Mucosa of descending colon (tissue), 3 donors: ENCODE measurements at regions not wholly inside any gene's neighbourhood (a gene's known extent, or its start where the extent isn't known, plus 50 kb on each side); places are given as distances from the start of the nearest gene placed in this dataset.

Experiments used
- ATAC-seq: fragments of 200-7000 bp; cut with Tn5 transposase; one replicate; pipeline ENCODE4 v1.9.1; 2020; ENCODE audit warnings: mild to moderate bottlenecking, moderate library complexity
- DNase-seq, 3 donors: peaks; one replicate each; pipeline ENCODE4 v3.0.0-alpha.2; 2020
- H3K36me3 ChIP-seq: fragments of 200-600 bp; one replicate; pipeline ENCODE4 v1.8.0; 2021; ENCODE audit warnings: low read depth, mild to moderate bottlenecking
- H3K4me1 ChIP-seq: fragments of 200-600 bp; one replicate; pipeline ENCODE4 v1.8.0; 2021; ENCODE audit warnings: low read depth, mild to moderate bottlenecking
- H3K4me3 ChIP-seq: fragments of 200-600 bp; one replicate; pipeline ENCODE4 v1.8.0; 2021; ENCODE audit warnings: mild to moderate bottlenecking
- H3K9me3 ChIP-seq: fragments of 200-600 bp; one replicate; pipeline ENCODE4 v1.8.0; 2021; ENCODE audit warnings: mild to moderate bottlenecking
- intact Hi-C, 2 donors: fragments of 100-400 bp; cut with DNase I in 1 of 2; cut with micrococcal nuclease in 1 of 2; formaldehyde crosslinking; loops; one replicate each; pipeline versions ENCODE4 v1.11.0 to v1.11.1; 2022; cut with DNase I, micrococcal nuclease
- TF ChIP-seq, protein P1 (sequence below): fragments of 200-600 bp; IDR thresholded peaks from one replicate; pipeline ENCODE4 v1.8.0; 2022; ENCODE audit warnings: antibody characterized with exemption, mild to moderate bottlenecking
- donor health status: DM: no; HTN: no; CAD: no; lungs with moderate emphysema.
- donor health status: DM: no; HTN: no; CAD: no.
- donor health status: DM: no; HTN: yes; CAD: no.

- DNase-seq = no peak
- Histone ChIP-seq H3K4me1 (no peaks in the 10 kb centered on the region), H3K9me3 (no peaks in the 10 kb centered on the region), H3K4me3 (no peak overlapping the region), H3K36me3 (no peaks in the 10 kb centered on the region)
- intact Hi-C loops = no loop called here
- no peak for ATAC-seq
- TF ChIP-seq, protein P1, sequence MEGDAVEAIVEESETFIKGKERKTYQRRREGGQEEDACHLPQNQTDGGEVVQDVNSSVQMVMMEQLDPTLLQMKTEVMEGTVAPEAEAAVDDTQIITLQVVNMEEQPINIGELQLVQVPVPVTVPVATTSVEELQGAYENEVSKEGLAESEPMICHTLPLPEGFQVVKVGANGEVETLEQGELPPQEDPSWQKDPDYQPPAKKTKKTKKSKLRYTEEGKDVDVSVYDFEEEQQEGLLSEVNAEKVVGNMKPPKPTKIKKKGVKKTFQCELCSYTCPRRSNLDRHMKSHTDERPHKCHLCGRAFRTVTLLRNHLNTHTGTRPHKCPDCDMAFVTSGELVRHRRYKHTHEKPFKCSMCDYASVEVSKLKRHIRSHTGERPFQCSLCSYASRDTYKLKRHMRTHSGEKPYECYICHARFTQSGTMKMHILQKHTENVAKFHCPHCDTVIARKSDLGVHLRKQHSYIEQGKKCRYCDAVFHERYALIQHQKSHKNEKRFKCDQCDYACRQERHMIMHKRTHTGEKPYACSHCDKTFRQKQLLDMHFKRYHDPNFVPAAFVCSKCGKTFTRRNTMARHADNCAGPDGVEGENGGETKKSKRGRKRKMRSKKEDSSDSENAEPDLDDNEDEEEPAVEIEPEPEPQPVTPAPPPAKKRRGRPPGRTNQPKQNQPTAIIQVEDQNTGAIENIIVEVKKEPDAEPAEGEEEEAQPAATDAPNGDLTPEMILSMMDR = no peak
Observed at GRCh38 chr12:42679466-42679865, 89.9 kb upstream of the PRICKLE1 start.

GRCh38 chr12:42677461-42677860 lies 87.9 kb upstream of the PRICKLE1 start:
- no peaks in the 10 kb centered on the region for H3K9me3 ChIP-seq
- ATAC-seq = no peak

GRCh38 chr12:42673535-42673934 lies 84.0 kb upstream of the PRICKLE1 start:
- intact Hi-C loops = no loop called here
- Histone ChIP-seq H3K4me1 (no peaks in the 10 kb centered on the region), H3K36me3 (no peaks in the 10 kb centered on the region), H3K4me3 (no peak overlapping the region), H3K9me3 (no peaks in the 10 kb centered on the region)
- DNase-seq (no peak), ATAC-seq (no peak)
- TF ChIP-seq, protein P1 = no peak

More at GRCh38 chr12:42677461-42677860, 87.9 kb upstream of the PRICKLE1 start:
- H3K36me3 ChIP-seq = no peaks in the 10 kb centered on the region
- no peak overlapping the region for H3K4me3 ChIP-seq
- TF ChIP-seq, protein P1 = no peak
- no peaks in the 10 kb centered on the region for H3K4me1 ChIP-seq
- no peak for DNase-seq
- intact Hi-C loops = no loop called here

DNA sequence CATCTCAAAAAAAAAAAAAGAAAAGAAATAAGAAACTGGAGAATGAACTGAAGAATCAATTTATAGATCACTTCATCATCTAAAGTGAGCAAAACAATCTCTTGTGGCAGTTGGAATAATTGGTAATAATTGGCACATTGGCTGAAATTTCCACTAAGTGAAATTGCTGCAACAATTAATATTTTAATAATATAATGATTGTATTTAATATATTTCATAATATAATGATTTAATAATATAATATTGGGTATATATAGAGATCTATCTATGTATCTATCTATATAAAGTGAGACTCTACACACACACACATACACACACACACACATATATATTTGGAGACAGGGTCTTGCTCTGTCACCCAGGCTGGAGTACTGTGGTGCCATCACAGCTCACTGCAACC lies 81.2 kb upstream of the PRICKLE1 start:
- ATAC-seq (no peak), DNase-seq (no peak)
- TF ChIP-seq, protein P1 = no peak
- Histone ChIP-seq H3K4me3 (no peak overlapping the region), H3K9me3 (no peaks in the 10 kb centered on the region), H3K4me1 (no peaks in the 10 kb centered on the region), H3K36me3 (no peaks in the 10 kb centered on the region)
- intact Hi-C loops = no loop called here

- no peak overlapping the region for H3K4me3 ChIP-seq
- no peak for ATAC-seq
- H3K9me3 ChIP-seq = no peaks in the 10 kb centered on the region
- DNase-seq = no peak
- no peaks in the 10 kb centered on the region for H3K36me3 ChIP-seq
- intact Hi-C loops = no loop called here
- no peaks in the 10 kb centered on the region for H3K4me1 ChIP-seq
- TF ChIP-seq, protein P1 = no peak
Observed at GRCh38 chr12:42669553-42669952, 80.0 kb upstream of the PRICKLE1 start.

DNA sequence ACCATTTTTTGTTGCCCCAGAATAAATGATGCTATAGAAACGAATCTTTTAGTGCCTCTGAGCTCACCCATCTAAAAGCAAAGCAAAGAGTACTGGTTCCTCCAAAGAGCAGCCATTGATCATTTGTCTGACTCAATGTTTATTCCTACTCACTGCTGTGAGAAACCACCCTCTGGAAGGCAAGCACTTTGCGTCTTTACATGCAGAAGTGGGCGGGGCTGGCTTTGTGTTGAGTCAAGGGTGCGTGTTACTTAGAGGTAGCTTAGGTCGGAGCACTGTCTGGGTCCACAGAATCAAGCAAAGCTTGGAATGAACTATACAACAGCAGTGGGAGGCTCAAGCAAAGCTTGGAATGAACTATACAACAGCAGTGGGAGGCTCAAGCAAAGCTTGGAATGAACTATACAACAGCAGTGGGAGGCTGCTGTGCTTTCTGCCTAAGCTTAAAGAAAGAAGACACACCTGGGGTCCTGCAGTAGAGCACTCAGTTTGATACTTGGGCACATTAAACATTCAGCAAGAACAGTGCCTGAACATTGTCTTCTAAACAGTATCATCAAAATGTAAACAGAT lies 77.2 kb upstream of the PRICKLE1 start:
- ATAC-seq (no peak), DNase-seq (no peak)
- Histone ChIP-seq H3K9me3 (no peaks in the 10 kb centered on the region), H3K4me3 (no peak overlapping the region), H3K4me1 (no peaks in the 10 kb centered on the region), H3K36me3 (no peaks in the 10 kb centered on the region)
- intact Hi-C loops = no loop called here
- TF ChIP-seq, protein P1 = no peak
